IMR-90 (cell line): ENCODE measurements at regions not wholly inside any gene's neighbourhood (a gene's known extent, or its start where the extent isn't known, plus 50 kb on each side); places are given as distances from the start of the nearest gene placed in this dataset.

Source experiments
- CHD1 ChIP-seq: IDR thresholded peaks from 2 replicates; pipeline ENCODE4 v1.6.1; 2012; ENCODE audit warnings: low read depth, low read length, improper control_type of control experiment
- CTCF ChIP-seq: conservative IDR thresholded peaks from 2 replicates; pipeline ENCODE4 v1.5.1; 2012; ENCODE audit warnings: mild to moderate bottlenecking, low read depth, low read length, improper control_type of control experiment
- FOS ChIP-seq: fragments of 150-350 bp; IDR thresholded peaks from 2 replicates; pipeline ENCODE4 v1.6.1; 2016; ENCODE audit warnings: low read depth, low read length
- MAFK ChIP-seq: IDR thresholded peaks from 2 replicates; pipeline ENCODE4 v1.6.1; 2012; ENCODE audit warnings: low read depth, low read length, improper control_type of control experiment
- MAZ ChIP-seq: IDR thresholded peaks from 2 replicates; pipeline ENCODE4 v1.6.1; 2012; ENCODE audit warnings: low read depth, mild to moderate bottlenecking, low read length, improper control_type of control experiment, moderate library complexity, borderline replicate concordance
- MXI1 ChIP-seq: IDR thresholded peaks from 2 replicates; pipeline ENCODE4 v1.6.1; 2012; ENCODE audit warnings: low read depth, mild to moderate bottlenecking, low read length, moderate library complexity, borderline replicate concordance
- POLR2A ChIP-seq: IDR thresholded peaks from 2 replicates; pipeline ENCODE4 v1.6.1; 2012; ENCODE audit warnings: mild to moderate bottlenecking, low read depth, low read length
- RAD21 ChIP-seq: IDR thresholded peaks from 2 replicates; pipeline ENCODE4 v1.6.1; 2012; ENCODE audit warnings: low read length, improper control_type of control experiment
- SMC3 ChIP-seq: fragments of 150-350 bp; IDR thresholded peaks from 2 replicates; pipeline ENCODE4 v1.6.1; 2016; ENCODE audit warnings: low read depth, mild to moderate bottlenecking, antibody characterized with exemption, low read length, moderate library complexity
- USF2 ChIP-seq: fragments of 150-350 bp; IDR thresholded peaks from 2 replicates; pipeline ENCODE4 v1.6.1; 2017; ENCODE audit warnings: mild to moderate bottlenecking, antibody characterized with exemption, low read length, low read depth
- TF ChIP-seq, protein P1 (sequence below): fragments of 150-350 bp; IDR thresholded peaks from 2 replicates; pipeline ENCODE4 v1.6.1; 2016; ENCODE audit warnings: low read depth, mild to moderate bottlenecking, low read length, moderate library complexity, borderline replicate concordance

DNA sequence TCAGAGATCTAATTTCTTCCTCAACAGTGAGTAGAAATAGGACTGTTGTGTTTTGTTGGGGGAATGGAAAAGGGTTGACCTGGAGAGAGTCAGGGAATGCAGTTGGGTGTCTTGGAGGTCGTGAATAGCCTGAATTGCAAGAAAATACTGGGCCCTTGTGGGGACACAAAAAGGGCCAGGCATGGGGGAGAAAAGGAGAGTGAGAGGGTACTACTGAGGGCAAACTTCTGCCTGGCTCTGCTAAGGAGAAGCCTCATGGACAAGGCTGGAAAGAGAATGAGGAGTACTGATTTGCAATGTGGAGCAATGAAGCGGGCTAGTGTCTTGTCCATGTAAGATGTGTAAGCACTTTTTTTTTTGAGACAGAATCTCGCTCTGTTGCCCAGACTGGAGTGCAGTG lies 96.2 kb upstream of the IRF2BP2 start:
- TF ChIP-seq CTCF (no peak), RAD21 (no peak), SMC3 (no peak), POLR2A (no peak), FOS (no peak), MXI1 (no peak), MAZ (no peak), MAFK (no peak), CHD1 (no peak), USF2 (no peak)
- TF ChIP-seq, protein P1, sequence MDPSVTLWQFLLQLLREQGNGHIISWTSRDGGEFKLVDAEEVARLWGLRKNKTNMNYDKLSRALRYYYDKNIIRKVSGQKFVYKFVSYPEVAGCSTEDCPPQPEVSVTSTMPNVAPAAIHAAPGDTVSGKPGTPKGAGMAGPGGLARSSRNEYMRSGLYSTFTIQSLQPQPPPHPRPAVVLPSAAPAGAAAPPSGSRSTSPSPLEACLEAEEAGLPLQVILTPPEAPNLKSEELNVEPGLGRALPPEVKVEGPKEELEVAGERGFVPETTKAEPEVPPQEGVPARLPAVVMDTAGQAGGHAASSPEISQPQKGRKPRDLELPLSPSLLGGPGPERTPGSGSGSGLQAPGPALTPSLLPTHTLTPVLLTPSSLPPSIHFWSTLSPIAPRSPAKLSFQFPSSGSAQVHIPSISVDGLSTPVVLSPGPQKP = no peak
